ENCODE measurements at regions not wholly inside any gene's neighbourhood (a gene's known extent, or its start where the extent isn't known, plus 50 kb on each side); places are given as distances from the start of the nearest gene placed in this dataset.
"Not testable (repeated sequence)": the region's sequence is repeated elsewhere in the genome, so short reads cannot be mapped to it uniquely, and the experiment has no call there.

DNA sequence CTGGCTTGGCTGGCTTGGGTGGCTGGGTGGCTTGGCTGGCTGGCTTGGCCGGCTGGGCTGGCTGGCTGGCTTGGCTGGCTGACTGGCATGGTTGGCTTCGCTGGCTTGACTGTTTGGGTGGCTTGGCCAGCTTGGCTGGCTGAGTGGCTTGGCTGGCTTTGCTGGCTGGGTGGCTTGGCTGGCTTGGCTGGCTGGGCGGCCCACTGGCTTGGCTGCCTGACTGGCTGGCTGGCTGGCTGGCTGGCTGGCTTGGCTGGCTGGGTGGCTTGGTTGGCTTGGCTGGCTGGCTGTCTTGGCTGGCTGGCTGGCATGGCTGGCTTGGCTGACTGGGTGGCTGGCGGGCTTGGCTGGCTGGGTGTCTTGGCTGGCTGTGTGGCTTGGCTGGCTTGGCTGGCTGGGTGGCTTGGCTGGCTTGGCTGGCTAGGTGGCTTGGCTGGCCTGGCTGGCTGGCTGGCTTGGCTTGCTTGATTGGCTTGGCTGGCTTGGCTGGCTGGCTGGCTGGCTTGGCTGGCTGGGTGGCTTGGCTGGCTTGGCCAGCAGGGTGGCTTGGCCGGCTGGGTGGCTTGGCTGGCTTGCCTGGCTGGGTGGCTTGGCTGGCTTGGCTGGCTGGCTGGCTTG lies 244.2 kb upstream of the POTEB2 start:
- H3K4me1 ChIP-seq (ENCODE audit: insufficient read depth, low read length, poor library complexity, severe bottlenecking); H3K27me3 ChIP-seq (replicated peaks; ENCODE audit: insufficient read depth, low read depth, low read length, poor library complexity); POLR2A ChIA-PET (ENCODE audit: low non-redundant PET); H3K4me3 ChIP-seq (ENCODE audit: low read depth, low read length, poor library complexity, severe bottlenecking); H3K9me3 ChIP-seq (ENCODE audit: low read depth, low read length, poor library complexity, severe bottlenecking); CTCF ChIA-PET; H3K36me3 ChIP-seq (ENCODE audit: insufficient read depth, low read length, poor library complexity, severe bottlenecking); intact Hi-C loops (cut with micrococcal nuclease; ENCODE audit: unreplicated experiment); DNase-seq (ENCODE audit: low spot score); H3K27ac ChIP-seq (ENCODE audit: low read depth, low read length, poor library complexity, severe bottlenecking); BruUV-seq (replicated peaks): not testable (repeated sequence)

DNA sequence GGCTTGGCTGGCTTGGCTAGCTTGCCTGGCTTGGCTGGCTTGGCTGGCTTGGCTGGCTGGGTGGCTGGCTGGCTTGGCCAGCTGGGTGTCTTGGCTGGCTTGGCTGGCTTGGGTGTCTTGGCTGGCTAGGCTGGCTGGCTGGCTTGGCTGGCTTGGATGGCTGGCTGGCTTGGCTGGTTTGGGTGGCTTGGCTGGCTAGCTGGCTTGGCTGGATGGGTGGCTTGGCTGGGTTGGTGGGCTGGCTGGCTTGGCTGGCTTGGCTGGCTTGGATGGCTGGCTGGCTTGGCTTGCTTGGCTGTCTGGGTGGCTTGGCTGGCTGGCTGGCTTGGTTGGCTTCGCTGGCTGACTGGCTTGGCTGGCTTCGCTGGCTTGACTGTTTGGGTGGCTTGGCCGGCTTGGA lies 242.3 kb upstream of the POTEB2 start:
- DNase-seq (ENCODE audit: low spot score); H3K36me3 ChIP-seq (ENCODE audit: insufficient read depth, low read length, poor library complexity, severe bottlenecking); H3K4me3 ChIP-seq (ENCODE audit: low read depth, low read length, poor library complexity, severe bottlenecking); CTCF ChIA-PET; POLR2A ChIA-PET (ENCODE audit: low non-redundant PET); intact Hi-C loops (cut with micrococcal nuclease; ENCODE audit: unreplicated experiment); H3K9me3 ChIP-seq (ENCODE audit: low read depth, low read length, poor library complexity, severe bottlenecking); H3K27ac ChIP-seq (ENCODE audit: low read depth, low read length, poor library complexity, severe bottlenecking); H3K4me1 ChIP-seq (ENCODE audit: insufficient read depth, low read length, poor library complexity, severe bottlenecking); BruUV-seq (replicated peaks); H3K27me3 ChIP-seq (replicated peaks; ENCODE audit: insufficient read depth, low read depth, low read length, poor library complexity): not testable (repeated sequence)

DNA sequence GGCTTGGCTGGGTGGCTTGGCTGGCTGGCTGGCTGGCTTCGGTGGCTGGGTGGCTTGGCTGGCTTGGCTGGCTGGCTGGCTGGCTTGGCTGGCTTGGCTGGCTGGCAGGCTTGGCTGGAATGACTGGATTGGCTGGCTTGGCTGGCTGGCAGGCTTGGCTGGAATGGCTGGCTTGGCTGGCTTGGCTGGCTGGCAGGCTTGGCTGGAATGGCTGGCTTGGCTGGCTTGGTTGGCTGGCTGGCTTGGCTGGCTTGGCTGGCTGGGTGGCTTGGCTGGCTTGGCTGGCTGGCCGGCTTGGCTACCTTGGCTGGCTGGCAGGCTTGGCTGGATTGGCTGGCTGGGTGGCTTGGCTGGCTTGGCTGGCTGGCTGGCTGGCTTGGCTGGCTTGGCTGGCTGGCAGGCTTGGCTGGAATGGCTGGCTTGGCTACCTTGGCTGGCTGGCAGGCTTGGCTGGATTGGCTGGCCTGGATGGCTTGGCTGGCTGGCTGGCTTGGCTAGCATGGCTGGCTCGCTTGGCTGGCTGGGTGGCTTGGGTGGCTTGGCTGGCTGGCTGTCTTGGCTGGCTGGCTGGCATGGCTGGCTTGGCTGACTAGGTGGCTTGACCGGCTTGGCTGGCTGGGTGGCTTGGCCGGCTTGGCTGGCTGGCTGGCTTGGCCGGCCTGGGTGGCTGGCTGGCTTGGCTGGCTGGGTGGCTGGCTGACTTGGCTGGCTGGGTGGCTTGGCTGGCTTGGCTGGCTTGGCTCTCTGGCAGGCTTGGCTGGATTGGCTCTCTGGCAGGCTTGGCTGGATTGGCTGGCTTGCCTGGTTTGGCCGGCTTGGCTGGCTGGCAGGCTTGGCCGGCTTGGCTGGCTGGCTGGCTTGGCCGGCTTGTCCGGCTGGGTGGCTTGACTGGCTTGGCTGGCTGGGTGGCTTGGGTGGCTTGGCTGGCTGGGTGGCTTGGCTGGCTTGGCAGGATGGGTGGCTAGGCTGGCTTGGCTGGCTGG lies 241.6 kb upstream of the POTEB2 start:
- H3K4me1 ChIP-seq (ENCODE audit: insufficient read depth, low read length, poor library complexity, severe bottlenecking); H3K9me3 ChIP-seq (ENCODE audit: low read depth, low read length, poor library complexity, severe bottlenecking); CTCF ChIA-PET; H3K27me3 ChIP-seq (replicated peaks; ENCODE audit: insufficient read depth, low read depth, low read length, poor library complexity); POLR2A ChIA-PET (ENCODE audit: low non-redundant PET); H3K4me3 ChIP-seq (ENCODE audit: low read depth, low read length, poor library complexity, severe bottlenecking); DNase-seq (ENCODE audit: low spot score); H3K36me3 ChIP-seq (ENCODE audit: insufficient read depth, low read length, poor library complexity, severe bottlenecking); intact Hi-C loops (cut with micrococcal nuclease; ENCODE audit: unreplicated experiment); H3K27ac ChIP-seq (ENCODE audit: low read depth, low read length, poor library complexity, severe bottlenecking); BruUV-seq (replicated peaks): not testable (repeated sequence)

DNA sequence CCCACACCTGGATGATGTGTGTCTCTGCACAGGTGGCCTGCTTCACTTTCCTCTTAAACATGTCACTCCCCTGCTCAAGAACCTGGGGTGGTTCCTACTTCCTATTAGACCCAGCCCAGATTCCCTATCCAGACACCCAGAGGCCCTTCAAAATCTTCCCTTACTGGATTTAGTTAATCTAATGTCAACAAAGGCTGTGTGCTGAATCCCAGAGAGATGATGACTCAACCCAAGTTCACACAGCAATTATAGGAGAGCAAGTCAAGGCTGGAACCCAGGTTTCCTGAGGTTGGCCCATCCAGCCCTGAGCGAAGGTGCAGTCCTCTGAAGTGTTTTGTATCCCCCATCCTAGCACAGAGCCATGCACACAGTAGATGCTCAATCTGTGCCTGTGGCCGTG lies 230.5 kb upstream of the POTEB2 start:
- H3K27me3 ChIP-seq (replicated peaks; ENCODE audit: insufficient read depth, low read depth, low read length, poor library complexity); DNase-seq (ENCODE audit: low spot score); H3K4me3 ChIP-seq (ENCODE audit: low read depth, low read length, poor library complexity, severe bottlenecking); H3K9me3 ChIP-seq (ENCODE audit: low read depth, low read length, poor library complexity, severe bottlenecking); H3K4me1 ChIP-seq (ENCODE audit: insufficient read depth, low read length, poor library complexity, severe bottlenecking); intact Hi-C loops (cut with micrococcal nuclease; ENCODE audit: unreplicated experiment); POLR2A ChIA-PET (ENCODE audit: low non-redundant PET); H3K36me3 ChIP-seq (ENCODE audit: insufficient read depth, low read length, poor library complexity, severe bottlenecking); H3K27ac ChIP-seq (ENCODE audit: low read depth, low read length, poor library complexity, severe bottlenecking); CTCF ChIA-PET; BruUV-seq (replicated peaks): not testable (repeated sequence)

- H3K9me3 ChIP-seq (ENCODE audit: low read depth, low read length, poor library complexity, severe bottlenecking); intact Hi-C loops (cut with micrococcal nuclease; ENCODE audit: unreplicated experiment); H3K27ac ChIP-seq (ENCODE audit: low read depth, low read length, poor library complexity, severe bottlenecking); H3K36me3 ChIP-seq (ENCODE audit: insufficient read depth, low read length, poor library complexity, severe bottlenecking); H3K4me3 ChIP-seq (ENCODE audit: low read depth, low read length, poor library complexity, severe bottlenecking); BruUV-seq (replicated peaks); H3K27me3 ChIP-seq (replicated peaks; ENCODE audit: insufficient read depth, low read depth, low read length, poor library complexity); H3K4me1 ChIP-seq (ENCODE audit: insufficient read depth, low read length, poor library complexity, severe bottlenecking); DNase-seq (ENCODE audit: low spot score); POLR2A ChIA-PET (ENCODE audit: low non-redundant PET); CTCF ChIA-PET: not testable (repeated sequence)
Observed at GRCh38 chr15:21079544-21079943, 213.4 kb upstream of the POTEB2 start.

DNA sequence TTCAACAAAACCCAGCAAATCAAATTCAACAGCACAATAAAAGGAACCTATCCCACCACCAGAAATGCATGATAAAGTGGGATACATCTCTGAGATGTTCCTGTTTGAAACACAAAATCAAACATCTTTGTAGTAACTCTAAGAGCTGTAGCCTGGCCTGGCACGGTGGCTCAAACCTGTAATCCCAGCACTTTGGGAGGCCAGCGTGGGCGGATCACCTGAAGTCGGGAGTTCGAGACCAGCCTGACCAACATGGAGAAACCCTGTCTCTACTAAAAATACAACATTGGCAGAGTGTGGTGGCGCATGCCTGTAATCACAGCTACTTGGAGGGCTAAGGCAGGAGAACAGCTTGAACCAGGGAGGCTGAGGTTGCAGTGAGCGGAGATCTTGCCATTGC lies 202.8 kb upstream of the POTEB2 start:
- H3K27me3 ChIP-seq (replicated peaks; ENCODE audit: insufficient read depth, low read depth, low read length, poor library complexity); BruUV-seq (replicated peaks); H3K9me3 ChIP-seq (ENCODE audit: low read depth, low read length, poor library complexity, severe bottlenecking); H3K4me1 ChIP-seq (ENCODE audit: insufficient read depth, low read length, poor library complexity, severe bottlenecking); H3K4me3 ChIP-seq (ENCODE audit: low read depth, low read length, poor library complexity, severe bottlenecking); DNase-seq (ENCODE audit: low spot score); POLR2A ChIA-PET (ENCODE audit: low non-redundant PET); H3K27ac ChIP-seq (ENCODE audit: low read depth, low read length, poor library complexity, severe bottlenecking); H3K36me3 ChIP-seq (ENCODE audit: insufficient read depth, low read length, poor library complexity, severe bottlenecking); CTCF ChIA-PET; intact Hi-C loops (cut with micrococcal nuclease; ENCODE audit: unreplicated experiment): not testable (repeated sequence)

DNA sequence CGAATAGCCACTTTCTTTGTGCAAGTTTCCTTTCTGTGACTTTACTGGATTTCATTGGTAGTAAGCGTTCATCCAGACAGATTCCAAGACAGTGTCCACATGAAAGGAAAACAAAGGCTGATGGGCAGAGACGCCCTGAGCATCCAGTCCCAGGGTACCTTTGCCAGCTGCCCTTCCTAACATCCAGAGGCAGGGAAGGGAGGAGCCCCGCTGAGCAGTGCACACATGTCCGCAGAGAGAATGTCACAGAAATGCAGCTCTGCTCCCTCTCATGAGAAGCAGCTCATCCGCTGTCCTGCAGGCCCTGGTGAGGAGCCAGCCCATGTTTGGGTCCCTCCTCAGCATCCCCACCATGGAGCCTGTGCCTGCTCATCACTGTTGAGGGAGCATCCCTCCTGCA lies 197.4 kb upstream of the POTEB2 start:
- H3K4me3 ChIP-seq (ENCODE audit: low read depth, low read length, poor library complexity, severe bottlenecking); H3K27ac ChIP-seq (ENCODE audit: low read depth, low read length, poor library complexity, severe bottlenecking); DNase-seq (ENCODE audit: low spot score); H3K4me1 ChIP-seq (ENCODE audit: insufficient read depth, low read length, poor library complexity, severe bottlenecking); H3K27me3 ChIP-seq (replicated peaks; ENCODE audit: insufficient read depth, low read depth, low read length, poor library complexity); CTCF ChIA-PET; POLR2A ChIA-PET (ENCODE audit: low non-redundant PET); BruUV-seq (replicated peaks); H3K36me3 ChIP-seq (ENCODE audit: insufficient read depth, low read length, poor library complexity, severe bottlenecking); H3K9me3 ChIP-seq (ENCODE audit: low read depth, low read length, poor library complexity, severe bottlenecking); intact Hi-C loops (cut with micrococcal nuclease; ENCODE audit: unreplicated experiment): not testable (repeated sequence)
